SU-DHL-6 (cell line): ENCODE measurements at regions not wholly inside any gene's neighbourhood (a gene's known extent, or its start where the extent isn't known, plus 50 kb on each side); places are given as distances from the start of the nearest gene placed in this dataset.

Experiments used
- EZH2phosphoT487 ChIP-seq: fragments of 200-600 bp; sonication (generic), shearing (Covaris generic); conservative IDR thresholded peaks from 2 replicates; pipeline ENCODE4 v1.6.1; 2018; ENCODE audit warnings: mild to moderate bottlenecking, antibody characterized with exemption, low read length, moderate library complexity, mixed read lengths
- TF ChIP-seq, protein P1 (sequence below): fragments of 200-600 bp; sonication (generic); IDR thresholded peaks from one replicate; pipeline ENCODE4 v1.5.1; 2017; ENCODE audit warnings: antibody characterized with exemption, mild to moderate bottlenecking, low read length, moderate library complexity; ENCODE audit not compliant: insufficient read depth, poor library complexity, severe bottlenecking

GRCh38 chr5:77855369-77855768 lies 79.2 kb upstream of the TBCA start:
- TF ChIP-seq, protein P1, sequence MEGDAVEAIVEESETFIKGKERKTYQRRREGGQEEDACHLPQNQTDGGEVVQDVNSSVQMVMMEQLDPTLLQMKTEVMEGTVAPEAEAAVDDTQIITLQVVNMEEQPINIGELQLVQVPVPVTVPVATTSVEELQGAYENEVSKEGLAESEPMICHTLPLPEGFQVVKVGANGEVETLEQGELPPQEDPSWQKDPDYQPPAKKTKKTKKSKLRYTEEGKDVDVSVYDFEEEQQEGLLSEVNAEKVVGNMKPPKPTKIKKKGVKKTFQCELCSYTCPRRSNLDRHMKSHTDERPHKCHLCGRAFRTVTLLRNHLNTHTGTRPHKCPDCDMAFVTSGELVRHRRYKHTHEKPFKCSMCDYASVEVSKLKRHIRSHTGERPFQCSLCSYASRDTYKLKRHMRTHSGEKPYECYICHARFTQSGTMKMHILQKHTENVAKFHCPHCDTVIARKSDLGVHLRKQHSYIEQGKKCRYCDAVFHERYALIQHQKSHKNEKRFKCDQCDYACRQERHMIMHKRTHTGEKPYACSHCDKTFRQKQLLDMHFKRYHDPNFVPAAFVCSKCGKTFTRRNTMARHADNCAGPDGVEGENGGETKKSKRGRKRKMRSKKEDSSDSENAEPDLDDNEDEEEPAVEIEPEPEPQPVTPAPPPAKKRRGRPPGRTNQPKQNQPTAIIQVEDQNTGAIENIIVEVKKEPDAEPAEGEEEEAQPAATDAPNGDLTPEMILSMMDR = no peak
- TF ChIP-seq EZH2phosphoT487 = no peak
